H1 (cell line): ENCODE measurements at regions not wholly inside any gene's neighbourhood (a gene's known extent, or its start where the extent isn't known, plus 50 kb on each side); places are given as distances from the start of the nearest gene placed in this dataset.

Experiments used
- CTCF ChIA-PET: fragments of 300-600 bp; sonication (Branson Sonifier 250); formaldehyde crosslinking; loops from one replicate; lab custom pipeline; 2021; ENCODE audit not compliant: partially characterized antibody; lab: Charles Lee
- POLR2A ChIA-PET: fragments of 300-600 bp; sonication (Branson Sonifier 250); formaldehyde crosslinking; loops from one replicate; lab custom pipeline; 2021; ENCODE audit warnings: inconsistent platforms; ENCODE audit not compliant: partially characterized antibody; lab: Charles Lee
- DNase-seq, 2 experiments: peaks; one replicate each; pipeline versions ENCODE4 v3.0.0 to v3.0.0-alpha.2; 2010 to 2022; ENCODE audit warnings: low spot score in 2 of 2, low read depth in 1 of 2, mixed read lengths in 1 of 2
- FAIRE-seq: peaks from 2 replicates; lab custom pipeline; 2011; peaks lifted over from hg19 to GRCh38; lab: Jason Lieb, UNC
- H2AFZ ChIP-seq: 2 replicates; pipeline ENCODE4 v1.8.1; 2012; ENCODE audit warnings: low read length, inconsistent platforms
- H2AK5ac ChIP-seq: 2 replicates; pipeline ENCODE4 v1.6.1; 2013; ENCODE audit warnings: low read depth, low read length
- H2BK120ac ChIP-seq: replicated peaks from 2 replicates; pipeline ENCODE3; 2013; ENCODE audit warnings: low read depth, low read length, inconsistent platforms
- H2BK12ac ChIP-seq: 2 replicates; pipeline ENCODE4 v1.6.1; 2013; ENCODE audit warnings: low read depth, low read length
- H2BK15ac ChIP-seq: 2 replicates; pipeline ENCODE4 v1.6.1; 2013; ENCODE audit warnings: low read length
- H2BK20ac ChIP-seq: 2 replicates; pipeline ENCODE4 v1.6.1; 2013; ENCODE audit warnings: low read length
- H2BK5ac ChIP-seq: 2 replicates; pipeline ENCODE4 v1.6.1; 2013; ENCODE audit warnings: low read depth, low read length
- H3K14ac ChIP-seq: 2 replicates; pipeline ENCODE4 v1.6.1; 2013; ENCODE audit warnings: inconsistent platforms; ENCODE audit not compliant: insufficient read length
- H3K18ac ChIP-seq: 2 replicates; pipeline ENCODE4 v1.6.1; 2013; ENCODE audit warnings: low read length; ENCODE audit errors: extremely low read depth
- H3K23ac ChIP-seq: 2 replicates; pipeline ENCODE4 v1.6.1; 2013; ENCODE audit warnings: inconsistent platforms; ENCODE audit not compliant: insufficient read length
- H3K23me2 ChIP-seq: 2 replicates; pipeline ENCODE4 v1.6.1; 2013; ENCODE audit warnings: low read depth, low read length
- H3K27ac ChIP-seq: 2 replicates; pipeline ENCODE4 v1.6.1; 2011; ENCODE audit warnings: low read depth, low read length, inconsistent platforms
- H3K27me3 ChIP-seq, 4 experiments: replicated peaks in 1 of 4; 1 replicate in 1 of 4; 2 replicates in 3 of 4; pipeline versions ENCODE4 v1.6.1 to v1.8.1; 2011 to 2013; ENCODE audit warnings: low read length in 3 of 4, mild to moderate bottlenecking in 3 of 4, inconsistent platforms in 2 of 4, mixed read lengths in 2 of 4, moderate library complexity in 1 of 4; ENCODE audit not compliant: control insufficient read depth in 3 of 4, insufficient read depth in 3 of 4; ENCODE audit errors: extremely low read depth in 1 of 4
- H3K36me3 ChIP-seq, 4 experiments: 2 replicates each; pipeline versions ENCODE4 v1.6.1 to v1.8.1; 2011 to 2013; ENCODE audit warnings: mild to moderate bottlenecking in 4 of 4, low read length in 3 of 4, moderate library complexity in 2 of 4, control low read depth in 1 of 4, inconsistent platforms in 1 of 4; ENCODE audit not compliant: insufficient read depth in 4 of 4, control insufficient read depth in 2 of 4
- H3K4ac ChIP-seq: replicated peaks from 2 replicates; pipeline ENCODE3; 2013; ENCODE audit warnings: low read length, low read depth, mixed read lengths, inconsistent platforms; ENCODE audit not compliant: insufficient read length
- H3K4me1 ChIP-seq, 4 experiments: replicated peaks in 1 of 4; 1 replicate in 1 of 4; 2 replicates in 3 of 4; pipeline versions ENCODE4 v1.6.1 to v1.8.1; 2011 to 2013; ENCODE audit warnings: low read length in 3 of 4, inconsistent platforms in 2 of 4, mixed read lengths in 1 of 4; ENCODE audit not compliant: insufficient read depth in 4 of 4, control insufficient read depth in 3 of 4
- H3K4me2 ChIP-seq, 2 experiments: 2 replicates each; pipeline versions ENCODE4 v1.6.1 to v1.8.1; 2011 to 2013; ENCODE audit warnings: low read depth in 2 of 2, low read length in 2 of 2, control low read depth in 1 of 2, inconsistent platforms in 1 of 2, mild to moderate bottlenecking in 1 of 2; ENCODE audit not compliant: insufficient read depth in 1 of 2
- H3K4me3 ChIP-seq, 4 experiments: fragments of 200-600, 300-600 bp in 1 of 4; sonication (generic), shearing (Covaris generic), sonication (Bioruptor Twin) in 1 of 4; 2 replicates each; pipeline versions ENCODE4 v1.5.1 to v1.8.1; 2011 to 2016; ENCODE audit warnings: low read length in 4 of 4, low read depth in 3 of 4, control low read depth in 2 of 4, inconsistent platforms in 2 of 4, mild to moderate bottlenecking in 2 of 4, mixed read lengths in 1 of 4, moderate library complexity in 1 of 4; ENCODE audit not compliant: insufficient read depth in 2 of 4; ENCODE audit errors: extremely low read depth in 1 of 4
- H3K56ac ChIP-seq: replicated peaks from 2 replicates; pipeline ENCODE3; 2013; ENCODE audit warnings: low read depth, mild to moderate bottlenecking, mixed read lengths, low read length, inconsistent platforms; ENCODE audit not compliant: insufficient read length
- H3K79me1 ChIP-seq: 2 replicates; pipeline ENCODE4 v1.6.1; 2013; ENCODE audit warnings: low read depth, low read length, control low read depth
- H3K79me2 ChIP-seq, 2 experiments: 2 replicates each; pipeline versions ENCODE4 v1.6.1 to v1.8.1; 2012 to 2013; ENCODE audit warnings: low read length in 2 of 2, mild to moderate bottlenecking in 2 of 2, inconsistent platforms in 1 of 2; ENCODE audit not compliant: insufficient read depth in 2 of 2, control insufficient read depth in 1 of 2
- H3K9ac ChIP-seq, 4 experiments: replicated peaks in 1 of 4; 1 replicate in 1 of 4; 2 replicates in 3 of 4; pipeline versions ENCODE4 v1.6.1 to v1.8.1; 2011 to 2013; ENCODE audit warnings: low read depth in 3 of 4, low read length in 3 of 4, control low read depth in 2 of 4, mild to moderate bottlenecking in 2 of 4, moderate library complexity in 2 of 4, inconsistent platforms in 1 of 4; ENCODE audit errors: extremely low read depth in 1 of 4
- H3K9me3 ChIP-seq, 2 experiments: 2 replicates each; pipeline versions ENCODE4 v1.6.1 to v1.8.1; 2012 to 2013; ENCODE audit warnings: mild to moderate bottlenecking in 2 of 2, moderate library complexity in 2 of 2, control low read depth in 1 of 2, inconsistent platforms in 1 of 2, low read depth in 1 of 2, low read length in 1 of 2, mixed read lengths in 1 of 2; ENCODE audit not compliant: insufficient read depth in 2 of 2
- H4K20me1 ChIP-seq, 2 experiments: replicated peaks in 1 of 2; 2 replicates each; pipeline versions ENCODE3 to v1.8.1; 2011 to 2013; ENCODE audit warnings: inconsistent platforms in 2 of 2, low read length in 2 of 2, mild to moderate bottlenecking in 1 of 2; ENCODE audit not compliant: insufficient read depth in 2 of 2, control insufficient read depth in 1 of 2
- H4K5ac ChIP-seq: 2 replicates; pipeline ENCODE4 v1.6.1; 2013; ENCODE audit warnings: low read length, low read depth, mixed read lengths, inconsistent platforms; ENCODE audit not compliant: insufficient read length
- H4K8ac ChIP-seq: 2 replicates; pipeline ENCODE4 v1.8.0; 2013; ENCODE audit warnings: mild to moderate bottlenecking, moderate library complexity, low read length, inconsistent platforms; ENCODE audit not compliant: insufficient read depth; ENCODE audit errors: extremely low read depth
- H4K91ac ChIP-seq: replicated peaks from 2 replicates; pipeline ENCODE3; 2013; ENCODE audit warnings: low read length, mixed read lengths, inconsistent platforms; ENCODE audit not compliant: insufficient read length
- CBX8 ChIP-seq: fragments of 300-800, 300-1000 bp; sonication (generic); IDR thresholded peaks from 2 replicates; pipeline ENCODE4 v1.7.1; 2016; ENCODE audit warnings: low read depth, low read length, borderline replicate concordance
- CREB1 ChIP-seq: IDR thresholded peaks from 2 replicates; pipeline ENCODE4 v1.6.1; 2012; ENCODE audit warnings: inconsistent platforms
- E2F6 ChIP-seq: IDR thresholded peaks from 2 replicates; pipeline ENCODE4 v1.6.1; 2012; ENCODE audit warnings: inconsistent platforms
- EGR1 ChIP-seq: IDR thresholded peaks from 2 replicates; pipeline ENCODE4 v1.6.1; 2011; ENCODE audit warnings: low read depth, low read length, borderline replicate concordance
- HDAC6 ChIP-seq: IDR thresholded peaks from one replicate; pipeline ENCODE4 v1.7.1; 2012; ENCODE audit warnings: low read depth, mild to moderate bottlenecking, inconsistent platforms, low read length, moderate library complexity
- KDM1A ChIP-seq: fragments of 200-600, 300-600 bp; sonication (generic); IDR thresholded peaks from 2 replicates; pipeline ENCODE4 v1.7.1; 2016; ENCODE audit warnings: mild to moderate bottlenecking, low read length, borderline replicate concordance
- KDM5A ChIP-seq: fragments of 200-600 bp; IDR thresholded peaks from 2 replicates; pipeline ENCODE4 v1.7.1; 2012; ENCODE audit warnings: mild to moderate bottlenecking, low read length, inconsistent platforms, mixed read lengths
- NRF1 ChIP-seq: IDR thresholded peaks from 2 replicates; pipeline ENCODE4 v1.6.1; 2011; ENCODE audit warnings: mild to moderate bottlenecking, low read depth, low read length, improper control_type of control experiment
- POLR2AphosphoS5 ChIP-seq: IDR thresholded peaks from 2 replicates; pipeline ENCODE4 v1.6.1; 2011; ENCODE audit warnings: low read depth, low read length
- POU5F1 ChIP-seq: IDR thresholded peaks from 2 replicates; pipeline ENCODE4 v1.6.1; 2011; ENCODE audit warnings: low read depth, mild to moderate bottlenecking, low read length, moderate library complexity
- RBBP5 ChIP-seq: IDR thresholded peaks from 2 replicates; pipeline ENCODE4 v1.7.1; 2012; ENCODE audit warnings: low read depth, mild to moderate bottlenecking, inconsistent platforms, low read length, moderate library complexity, borderline replicate concordance
- SP2 ChIP-seq: IDR thresholded peaks from 2 replicates; pipeline ENCODE4 v1.6.1; 2012; ENCODE audit warnings: mild to moderate bottlenecking, low read length, inconsistent platforms
- TAF7 ChIP-seq: optimal IDR thresholded peaks from 2 replicates; pipeline ENCODE3; 2011; ENCODE audit warnings: low read depth, mild to moderate bottlenecking, inconsistent platforms, low read length, moderate library complexity, borderline replicate concordance
- USF2 ChIP-seq: IDR thresholded peaks from 2 replicates; pipeline ENCODE4 v1.6.1; 2011; ENCODE audit warnings: low read length, improper control_type of control experiment
- WGBS, 2 experiments: shearing (Covaris generic) in 1 of 2; methylation state at CpG; one replicate each; pipeline versions ENCODE4 v1.1.6 to v1.1.7; 2013 to 2015; ENCODE audit warnings: low lambda C conversion rate in 2 of 2, mixed read lengths in 2 of 2, inconsistent platforms in 1 of 2, low coverage in 1 of 2, missing lambda C conversion rate in 1 of 2; ENCODE audit not compliant: insufficient replicate concordance in 2 of 2, insufficient coverage in 1 of 2, insufficient read length in 1 of 2; ENCODE audit errors: extremely low coverage in 1 of 2, missing lambda C conversion rate in 1 of 2; 5-methylcytosine and 5-hydroxymethylcytosine counted together

DNA sequence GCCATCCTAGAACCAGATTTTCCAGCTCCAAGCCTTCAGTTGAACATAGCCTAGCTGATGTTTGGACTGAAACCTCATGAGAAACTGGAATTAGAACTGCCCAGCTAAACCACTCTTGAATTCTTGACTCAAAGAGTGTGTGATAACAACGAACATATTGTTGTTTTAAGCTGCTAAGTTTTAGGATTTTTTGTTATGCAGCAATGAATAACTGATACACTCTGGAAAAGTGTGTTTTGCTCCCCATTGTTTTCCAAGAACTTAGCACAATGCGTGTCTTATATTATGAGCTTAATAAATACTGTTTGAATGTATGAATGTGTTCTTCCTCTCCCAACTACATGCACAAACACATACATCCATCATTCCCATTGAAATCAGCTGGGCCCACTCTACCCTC is 379.6 kb downstream of the EDEM1 start:
- H3K9me3 ChIP-seq = no peaks in the 10 kb centered on the region
- ChIA-PET CTCF (interaction anchor here (1.1 to 3.5 kb wide), 7 partner anchors 8 to 1054 kb away, joined by 3 to 14 read pairs (median 5); no protein-coding TSS in a partner anchor), POLR2A (no interaction called here)
- H3K23ac ChIP-seq = no peak overlapping the region
- no peak overlapping the region for H2BK5ac ChIP-seq
- DNase-seq (no peak), FAIRE-seq (no peak)
- 94% methylated on average over 2 of the region's 2 CpGs; no CpG with 5 or more reads in 1 of the 2 experiments for WGBS, 2 experiments
- H4K20me1 ChIP-seq = no peaks in the 10 kb centered on the region
- no peaks in the 10 kb centered on the region for H3K79me1 ChIP-seq
- no peaks in the 10 kb centered on the region for H3K79me2 ChIP-seq
- no peak overlapping the region for H3K4ac ChIP-seq
- no peaks in the 10 kb centered on the region for H3K36me3 ChIP-seq
- H3K4me3 ChIP-seq = no peak overlapping the region
- no peak overlapping the region for H2BK15ac ChIP-seq
- H2BK12ac ChIP-seq = no peak overlapping the region
- H4K91ac ChIP-seq = no peak overlapping the region
- H3K18ac ChIP-seq = no peak overlapping the region
- no peaks in the 10 kb centered on the region for H3K27me3 ChIP-seq
- H4K5ac ChIP-seq = no peak overlapping the region
- H2BK20ac ChIP-seq = no peak overlapping the region
- no peak overlapping the region for H3K4me2 ChIP-seq
- no peak overlapping the region for H3K9ac ChIP-seq
- no peak overlapping the region for H2AK5ac ChIP-seq
- H3K14ac ChIP-seq = no peak overlapping the region
- H3K56ac ChIP-seq = no peak overlapping the region
- H2BK120ac ChIP-seq = no peak overlapping the region
- no peak overlapping the region for H4K8ac ChIP-seq
- H2AFZ ChIP-seq = no peak overlapping the region
- H3K23me2 ChIP-seq = no peaks in the 10 kb centered on the region
- H3K27ac ChIP-seq = no peak overlapping the region
- no peaks in the 10 kb centered on the region for H3K4me1 ChIP-seq
- no peak for TF ChIP-seq SP2
- TF ChIP-seq USF2 = no peak
- TF ChIP-seq EGR1 = no peak
- no peak for TF ChIP-seq RBBP5
- TF ChIP-seq E2F6 = no peak
- no peak for TF ChIP-seq POU5F1
- no peak for TF ChIP-seq HDAC6
- no peak for TF ChIP-seq NRF1
- TF ChIP-seq TAF7 = no peak
- TF ChIP-seq KDM1A = no peak
- TF ChIP-seq CBX8 = no peak
- TF ChIP-seq POLR2AphosphoS5 = no peak
- no peak for TF ChIP-seq CREB1
- TF ChIP-seq KDM5A = no peak
